Heart left ventricle (tissue), 16 donors: ENCODE measurements at regions not wholly inside any gene's neighbourhood (a gene's known extent, or its start where the extent isn't known, plus 50 kb on each side); places are given as distances from the start of the nearest gene placed in this dataset.

Experiments used
- ATAC-seq, 4 donors: fragments of 200-7000 bp; cut with Tn5 transposase; one replicate each; pipeline ENCODE4 v1.9.1; 2020 to 2022; ENCODE audit warnings: moderate library complexity in 4 of 4, mild to moderate bottlenecking in 3 of 4, moderate number of reproducible peaks in 1 of 4
- DNase-seq, 5 donors: peaks; one replicate each; pipeline ENCODE4 v3.0.0-alpha.2; 2020
- H3K27ac ChIP-seq, 12 donors: fragments of 200-600 bp; sonication (generic) in 4 of 12; one replicate each; pipeline versions ENCODE4 v1.5.0 to v1.8.0; 2016 to 2022; ENCODE audit warnings: mild to moderate bottlenecking in 2 of 12
- H3K27me3 ChIP-seq, 9 donors: fragments of 200-600 bp; sonication (generic) in 2 of 9; one replicate each; pipeline versions ENCODE4 v1.5.1 to v1.8.0; 2016 to 2022; ENCODE audit warnings: mild to moderate bottlenecking in 3 of 9
- H3K36me3 ChIP-seq, 9 donors: fragments of 200-600 bp; sonication (generic) in 2 of 9; one replicate each; pipeline versions ENCODE4 v1.5.0 to v1.8.0; 2018 to 2022; ENCODE audit warnings: mild to moderate bottlenecking in 2 of 9
- H3K4me1 ChIP-seq, 12 donors: fragments of 200-600 bp; sonication (generic) in 4 of 12; one replicate each; pipeline versions ENCODE4 v1.5.0 to v1.8.0; 2016 to 2022; ENCODE audit warnings: mild to moderate bottlenecking in 3 of 12
- H3K4me3 ChIP-seq, 12 donors: fragments of 200-600 bp; sonication (generic) in 4 of 12; one replicate each; pipeline versions ENCODE4 v1.5.0 to v1.8.0; 2017 to 2022; ENCODE audit warnings: mild to moderate bottlenecking in 9 of 12, moderate library complexity in 4 of 12
- H3K9me3 ChIP-seq, 12 donors: fragments of 200-600 bp; sonication (generic) in 4 of 12; one replicate each; pipeline versions ENCODE4 v1.5.0 to v1.8.0; 2016 to 2022; ENCODE audit warnings: mild to moderate bottlenecking in 1 of 12
- CTCF ChIP-seq, 12 donors: fragments of 200-600 bp; sonication (generic) in 4 of 12; IDR thresholded peaks; one replicate each; pipeline versions ENCODE4 v1.5.0 to v1.8.0; 2018 to 2022; ENCODE audit warnings: antibody characterized with exemption in 12 of 12, mild to moderate bottlenecking in 5 of 12
- POLR2A ChIP-seq, 2 donors: fragments of 450-650 bp; IDR thresholded peaks; one replicate each; pipeline ENCODE4 v1.6.1; 2017; ENCODE audit warnings: antibody characterized with exemption in 2 of 2, mild to moderate bottlenecking in 2 of 2, moderate library complexity in 2 of 2
- WGBS, 4 donors: extraction: QIAGEN DNeasy Blood & Tissue Kit in 2 of 4; methylation state at CpG; one replicate each; pipeline versions ENCODE4 v1.1.5 to v1.1.7; 2013 to 2018; 5-methylcytosine and 5-hydroxymethylcytosine counted together
- intact Hi-C, 10 donors: fragments of 100-400 bp; cut with DNase I; formaldehyde crosslinking; loops; one replicate each; pipeline versions ENCODE4 v1.11.1 to v1.14.2; 2022
- donor health status: ischemic (EF 13 %, LVEDD 7.1; RV severe dilation, severe dysfunction).
- donor health status: healthy with polysubstance abuse.
- donor health status: DM: no; HTN: yes; CAD: no.
- donor health status: DM: no; HTN: no; CAD: no.
- donor health status: ischemic (EF 25% LVEDD 6.9; RV normal size, moderate dysfunction).
- donor health status: ischemic (EF 25% LVEDD 5.7; RV mildly dilated, moderate dysfunction).
- donor health status: healthy.
- donor health status: DM: yes; HTN: yes; CAD: no.
- donor health status: ischemic (EF 35%, LVEDD 5.7; RV mildly dilated, moderate dysfunction).
- donor health status: nonischemic (EF 11% LVEDD 7.7; RV severe dilation, severe dysfunction).
- donor health status: DM: yes; HTN: yes; CAD: no.
- donor health status: PGD.
- donor health status: ischemic (EF 29% LVEDD 5.4; RV normal size, mild dysfunction).
- donor health status: nonischemic (EF 23%, LVEDD 6.1; RV moderate dilation, normal function).

- ATAC-seq (no peak), DNase-seq (no peak)
- no peak overlapping the region for H3K4me3 ChIP-seq
- H3K36me3 ChIP-seq, result no peaks in the 10 kb centered on the region
- no peaks in the 10 kb centered on the region for H3K9me3 ChIP-seq
- no peaks in the 10 kb centered on the region for H3K4me1 ChIP-seq
- WGBS, 4 donors, result 94 to 96% (median 95%) methylated on average over 8 of the region's 8 CpGs
- H3K27ac ChIP-seq, result no peak overlapping the region
- no peaks in the 10 kb centered on the region for H3K27me3 ChIP-seq
- intact Hi-C loops, result no loop called here
- TF ChIP-seq CTCF (IDR thresholded peaks at IDR 0.05), result no peak
- TF ChIP-seq POLR2A (IDR thresholded peaks at IDR 0.05), result no peak
Observed at GRCh38 chr4:54585321-54586000, 72.3 kb upstream of the KIT start.

DNA sequence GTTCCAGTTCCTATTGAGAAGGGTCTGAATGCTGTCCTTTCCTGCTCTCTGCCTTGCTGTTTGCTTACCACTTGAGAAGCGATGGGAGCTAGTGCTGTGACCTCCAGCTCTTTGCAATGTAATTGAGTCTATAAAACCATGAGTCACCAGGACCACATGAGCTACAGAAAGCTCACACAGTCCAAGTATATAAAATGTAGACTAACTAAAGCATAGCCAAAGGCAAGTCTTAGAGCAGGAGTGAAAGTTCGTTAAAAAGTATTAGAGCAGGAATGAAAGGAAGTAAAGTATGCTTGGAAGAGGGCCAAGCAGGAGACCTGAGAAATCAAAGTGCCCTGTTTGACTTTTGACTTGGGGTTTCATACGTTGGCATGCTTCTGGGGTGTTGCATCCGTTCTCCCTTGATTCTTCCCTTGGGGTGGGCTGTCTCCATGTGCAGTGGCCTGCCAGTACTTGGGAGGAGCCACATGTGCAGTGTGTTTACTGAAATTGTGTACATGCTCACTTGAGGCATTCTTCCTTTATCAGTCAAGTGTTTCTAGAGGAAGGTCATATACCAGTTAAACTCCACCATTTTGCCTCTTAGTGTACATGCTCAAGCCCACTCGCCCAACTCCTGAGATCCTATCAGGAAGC is 71.3 kb upstream of the KIT start:
- no peak overlapping the region for H3K27ac ChIP-seq
- ATAC-seq, result no peak
- no peaks in the 10 kb centered on the region for H3K36me3 ChIP-seq
- H3K4me3 ChIP-seq, result no peak overlapping the region
- H3K4me1 ChIP-seq, result no peaks in the 10 kb centered on the region
- intact Hi-C loops, result no loop called here
- H3K9me3 ChIP-seq, result no peaks in the 10 kb centered on the region
- WGBS, 4 donors, result 85 to 94% (median 87%) methylated on average over 5 of the region's 5 CpGs
- no peaks in the 10 kb centered on the region for H3K27me3 ChIP-seq
- no peak for DNase-seq
- TF ChIP-seq POLR2A (IDR thresholded peaks at IDR 0.05) (no peak), CTCF (IDR thresholded peaks at IDR 0.05) (no peak)

GRCh38 chr4:54587107-54587891 is 70.5 kb upstream of the KIT start:
- H3K36me3 ChIP-seq, result no peaks in the 10 kb centered on the region
- 85 to 91% (median 89%) methylated on average over 2 of the region's 2 CpGs for WGBS, 4 donors
- no peaks in the 10 kb centered on the region for H3K4me1 ChIP-seq
- no peak overlapping the region for H3K27ac ChIP-seq
- DNase-seq (no peak), ATAC-seq (no peak)
- intact Hi-C loops, result no loop called here
- H3K27me3 ChIP-seq, result no peaks in the 10 kb centered on the region
- no peaks in the 10 kb centered on the region for H3K9me3 ChIP-seq
- H3K4me3 ChIP-seq, result no peak overlapping the region
- TF ChIP-seq POLR2A (IDR thresholded peaks at IDR 0.05) (no peak), CTCF (IDR thresholded peaks at IDR 0.05) (no peak)

- ATAC-seq, result no peak
- WGBS, 4 donors, result 73 to 86% (median 78%) methylated on average over 4 of the region's 4 CpGs
- H3K27me3 ChIP-seq, result no peaks in the 10 kb centered on the region
- H3K9me3 ChIP-seq, result no peaks in the 10 kb centered on the region
- TF ChIP-seq CTCF (IDR thresholded peaks at IDR 0.05) (no peak), POLR2A (IDR thresholded peaks at IDR 0.05) (no peak)
- no peaks in the 10 kb centered on the region for H3K36me3 ChIP-seq
- no peak overlapping the region for H3K27ac ChIP-seq
- no peak for DNase-seq
- intact Hi-C loops, result no loop called here
- no peaks in the 10 kb centered on the region for H3K4me1 ChIP-seq
- H3K4me3 ChIP-seq, result no peak overlapping the region
Observed at GRCh38 chr4:54588404-54588803, 69.4 kb upstream of the KIT start.
